Activated CD8-positive, alpha-beta memory T cell treated with anti-CD3 and anti-CD28 coated beads for 4 hours (primary cell): ENCODE measurements at regions not wholly inside any gene's neighbourhood (a gene's known extent, or its start where the extent isn't known, plus 50 kb on each side); places are given as distances from the start of the nearest gene placed in this dataset.
"Not testable (repeated sequence)": the region's sequence is repeated elsewhere in the genome, so short reads cannot be mapped to it uniquely, and the experiment has no call there.

ENCODE experiments used
- DNase-seq, 2 donors: peaks; one replicate each; pipeline ENCODE4 v3.0.0-alpha.2; 2020; ENCODE audit warnings: low read depth in 2 of 2

DNA sequence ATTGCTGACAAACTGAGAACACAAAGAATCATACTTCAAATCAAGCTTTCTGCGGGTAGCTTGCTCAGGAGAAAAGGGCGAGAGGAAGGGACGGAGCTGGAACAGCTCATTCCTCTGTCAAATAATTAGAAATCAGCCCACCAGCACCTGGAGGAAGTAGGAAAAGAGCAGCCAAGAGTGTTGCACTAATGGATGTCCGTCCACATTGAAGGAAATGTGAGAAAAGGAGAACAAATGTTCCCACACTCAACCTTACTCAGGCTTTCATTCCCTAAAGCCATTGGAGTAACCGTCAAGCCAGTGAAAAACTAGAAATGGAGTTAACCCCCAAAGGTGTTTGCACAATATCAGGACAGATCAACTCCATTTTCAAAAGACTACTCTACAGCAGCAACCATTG is 233.0 kb upstream of the PRKD1 start:
- DNase-seq: no peak

DNA sequence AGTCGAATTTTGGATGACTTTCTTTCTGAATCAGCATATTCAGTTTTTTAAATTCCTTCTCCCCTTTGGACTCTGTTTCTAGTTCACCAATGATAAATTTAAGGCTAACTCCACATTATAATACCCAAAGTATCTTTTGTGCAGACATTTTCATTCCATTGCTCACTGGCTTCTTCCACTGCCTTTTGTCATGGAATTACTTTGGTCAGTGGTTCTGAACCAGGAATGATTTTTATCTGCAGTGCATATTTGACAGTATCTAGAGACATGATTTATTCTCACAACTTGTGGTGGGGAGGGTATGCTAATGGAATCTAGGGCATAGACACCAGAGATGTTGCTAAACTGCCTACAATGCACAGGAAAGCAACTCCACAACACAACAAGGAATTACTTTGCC is 234.4 kb upstream of the PRKD1 start:
- DNase-seq: no peak

DNA sequence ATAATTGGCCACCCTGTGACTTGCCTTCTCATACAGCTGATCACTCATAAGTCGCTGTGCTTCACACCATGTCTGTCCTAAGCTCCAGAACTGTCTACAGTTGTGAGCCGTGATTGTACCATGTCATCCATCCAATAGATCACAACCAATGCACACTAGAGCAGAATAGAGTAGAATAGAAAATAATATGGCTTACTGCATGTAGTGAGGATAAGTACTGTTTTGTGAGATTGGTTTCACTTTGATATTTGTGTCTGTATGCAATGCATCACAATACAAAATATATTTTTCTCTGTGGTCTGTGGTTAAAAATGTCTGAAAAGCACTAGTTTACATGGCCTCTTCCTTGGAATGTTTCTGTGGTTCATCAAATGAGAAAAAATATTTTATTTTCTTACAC is 237.6 kb upstream of the PRKD1 start:
- no peak for DNase-seq

GRCh38 chr14:30177781-30178180 is 250.1 kb upstream of the PRKD1 start:
- no peak for DNase-seq

DNA sequence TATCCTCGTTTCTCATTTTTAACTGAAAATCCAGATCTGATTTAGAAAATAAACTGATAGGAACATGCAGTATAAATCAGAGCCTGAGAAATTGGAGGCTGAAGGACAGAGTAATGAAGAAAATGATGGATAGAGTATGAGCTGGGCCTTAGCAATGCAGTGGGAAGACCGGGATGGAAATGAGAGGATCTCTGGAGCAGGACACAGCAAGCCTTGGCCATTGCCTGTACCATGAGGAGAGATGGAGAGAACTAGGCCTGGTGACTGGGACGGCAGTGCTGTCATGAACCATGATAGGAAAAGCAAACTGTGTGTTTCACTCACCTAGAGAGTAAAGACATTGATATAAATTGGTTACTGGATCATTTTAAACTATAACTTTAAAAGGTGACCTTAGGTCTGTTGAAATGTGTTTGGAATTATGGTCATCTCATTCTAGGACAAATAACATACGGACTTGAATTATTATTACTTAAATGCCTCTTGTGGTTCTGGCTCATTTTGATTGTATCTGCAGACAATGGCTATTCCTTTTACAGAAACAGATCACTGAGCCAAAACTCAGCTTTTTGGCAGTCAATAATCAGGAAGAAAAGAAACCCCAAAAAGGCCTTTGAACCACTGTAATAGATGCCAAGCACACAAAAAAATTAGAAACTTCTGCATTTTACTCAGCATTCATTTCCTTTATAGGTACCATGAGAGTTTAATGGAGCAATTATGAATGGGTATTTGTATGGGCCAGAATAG is 251.9 kb upstream of the PRKD1 start:
- no peak for DNase-seq

DNA sequence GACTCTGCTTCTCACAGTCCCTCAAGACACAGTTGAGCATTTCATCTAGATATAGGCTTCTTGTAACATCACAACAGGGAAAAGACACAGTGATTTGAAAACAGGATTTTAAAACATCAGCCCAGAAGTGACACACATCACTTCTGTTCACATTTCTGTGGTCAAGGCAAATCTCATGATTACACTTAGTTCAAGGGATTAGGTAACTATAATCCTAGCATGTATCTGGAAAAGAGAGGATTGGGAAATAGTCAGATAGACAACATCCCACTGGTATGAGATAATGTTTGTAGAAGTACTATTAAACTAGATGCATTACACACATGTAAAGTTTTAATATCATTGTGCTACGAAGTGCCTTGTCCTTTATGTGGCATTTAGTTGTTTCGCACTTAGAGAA is 252.6 kb upstream of the PRKD1 start:
- DNase-seq: no peak

DNA sequence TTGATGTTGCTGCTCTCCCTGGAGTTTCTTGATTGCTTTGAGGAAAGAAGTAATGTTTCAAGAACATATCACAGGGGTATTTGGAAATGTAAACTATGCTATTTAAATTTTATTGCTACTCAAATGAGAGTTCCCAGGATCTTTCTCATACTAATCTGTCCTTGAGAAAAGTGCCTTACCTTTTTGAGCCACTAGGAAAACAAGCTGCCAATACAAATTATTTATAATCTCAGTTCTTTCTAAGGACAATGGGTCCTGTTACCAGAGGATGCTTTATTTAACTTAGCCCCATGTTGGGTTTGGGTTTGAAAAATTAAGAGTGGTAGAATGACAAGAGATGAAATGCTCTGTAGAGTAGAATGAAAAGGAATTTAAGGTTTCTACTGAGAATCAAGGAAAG is 258.2 kb upstream of the PRKD1 start:
- DNase-seq: no peak

GRCh38 chr14:30191639-30192279 is 264.1 kb upstream of the PRKD1 start:
- no peak for DNase-seq

DNA sequence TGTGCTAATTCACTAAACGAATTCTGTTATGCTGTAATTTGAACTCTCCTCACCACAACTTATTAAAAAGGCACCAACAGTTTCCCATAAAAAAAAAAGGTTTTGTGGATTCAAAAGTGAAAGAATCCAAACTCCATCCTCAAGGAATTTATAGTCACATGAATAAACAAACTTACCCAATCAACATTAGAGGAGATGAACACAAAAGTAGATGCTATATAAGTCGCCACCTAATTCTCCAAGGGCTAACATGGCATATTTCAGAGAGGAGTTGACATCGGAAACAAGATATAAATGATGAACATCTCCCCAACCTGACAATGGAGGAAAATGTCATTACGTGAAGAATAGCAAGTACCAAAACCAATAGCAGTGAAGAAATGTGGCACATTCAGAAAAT is 265.5 kb upstream of the PRKD1 start:
- DNase-seq: no peak

DNA sequence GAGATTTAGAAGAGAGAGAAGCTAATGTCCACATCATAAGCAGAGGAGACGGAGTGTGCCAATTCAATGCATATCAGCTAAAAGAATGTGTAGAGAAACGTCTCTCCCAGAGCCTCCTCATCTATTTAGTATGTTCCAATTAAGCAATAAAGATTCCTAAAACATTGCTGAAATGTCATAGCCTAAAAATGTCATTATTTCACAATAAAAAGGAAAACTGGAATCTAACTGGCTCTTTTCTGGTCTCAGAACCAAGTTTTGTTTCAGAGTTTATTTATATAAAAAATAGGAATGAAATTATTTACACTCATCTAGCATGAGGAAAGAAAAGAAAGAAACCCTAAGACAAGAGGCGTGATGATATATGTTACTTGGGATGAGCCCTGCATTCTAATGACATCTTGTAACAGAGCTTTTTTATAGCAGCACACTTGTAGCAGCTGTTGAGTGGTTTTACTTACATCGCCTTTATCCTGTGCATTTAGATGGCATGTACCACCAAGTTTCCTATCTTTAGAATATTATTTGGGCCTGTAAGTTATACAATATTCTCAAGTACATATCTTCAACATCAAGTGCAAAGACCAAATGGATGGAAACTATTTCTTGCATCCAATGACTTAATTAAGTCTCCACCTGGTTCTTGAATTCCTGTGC is 266.3 kb upstream of the PRKD1 start:
- DNase-seq: no peak

DNA sequence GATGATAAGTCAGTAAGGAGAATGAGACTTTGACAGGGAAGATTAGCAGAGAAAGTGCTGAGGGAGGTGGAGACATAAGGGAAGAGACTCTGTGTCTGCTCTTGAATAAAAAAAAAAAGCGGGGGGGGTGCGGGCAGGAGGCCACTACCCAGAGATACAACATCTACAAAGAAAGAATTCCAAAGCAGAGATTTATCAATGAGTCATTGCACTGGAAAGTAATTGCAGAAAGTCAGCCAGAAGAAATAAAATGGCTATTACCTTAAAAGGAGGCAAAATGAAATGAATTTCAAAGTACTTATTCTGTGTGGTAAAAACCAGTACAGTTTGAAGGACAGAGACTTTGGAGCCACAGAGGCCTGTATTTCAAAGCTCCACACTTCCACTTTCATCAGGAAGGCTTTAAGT is 267.1 kb upstream of the PRKD1 start:
- DNase-seq: no peak

- DNase-seq: no peak
Observed at GRCh38 chr14:30195941-30196340, 268.3 kb upstream of the PRKD1 start.

DNA sequence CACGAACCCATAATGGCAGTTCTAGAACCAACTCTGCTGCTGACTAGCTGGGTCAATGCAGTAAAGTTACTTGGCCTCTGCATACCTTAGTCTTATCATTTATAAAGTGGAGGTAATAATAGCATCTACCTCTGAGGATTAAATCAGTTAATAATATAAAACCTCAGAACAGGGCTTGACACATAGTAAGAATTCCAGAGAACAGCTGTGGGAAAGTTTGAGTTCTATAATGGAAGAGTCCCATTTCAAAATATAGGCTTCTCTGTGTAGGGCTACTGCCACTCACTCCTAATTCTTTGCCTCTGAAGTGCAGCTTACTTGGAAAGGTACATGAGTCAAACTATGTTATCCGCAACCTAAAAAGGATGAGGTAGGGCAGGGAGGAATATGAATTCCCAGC is 269.2 kb upstream of the PRKD1 start:
- no peak for DNase-seq

- not testable (repeated sequence) for DNase-seq
Observed at GRCh38 chr14:30198720-30199119, 271.1 kb upstream of the PRKD1 start.

GRCh38 chr14:30204431-30204980 is 276.9 kb upstream of the PRKD1 start:
- no peak for DNase-seq

GRCh38 chr14:30209136-30209535 is 281.5 kb upstream of the PRKD1 start:
- DNase-seq: no peak

GRCh38 chr14:30210630-30211029 is 283.0 kb upstream of the PRKD1 start:
- no peak for DNase-seq

DNA sequence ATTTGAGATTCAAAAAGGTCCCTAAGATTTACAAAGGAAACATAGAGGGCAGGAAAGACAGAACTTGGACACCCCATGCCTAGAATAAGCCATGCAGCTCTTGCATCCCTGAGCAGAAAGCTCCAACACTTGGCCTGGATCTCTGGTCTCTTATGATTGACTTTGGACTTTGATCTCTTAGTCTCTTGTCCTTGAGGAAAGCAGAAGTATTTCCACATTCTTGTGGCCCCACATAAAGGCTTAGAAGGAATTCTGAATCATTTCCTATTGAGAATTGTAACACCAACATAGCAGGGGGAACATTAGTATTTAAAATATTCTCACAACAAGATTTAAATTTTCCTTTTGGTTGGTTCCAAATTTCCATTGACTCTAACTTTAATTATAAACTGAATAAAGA is 283.7 kb upstream of the PRKD1 start:
- DNase-seq: no peak

DNA sequence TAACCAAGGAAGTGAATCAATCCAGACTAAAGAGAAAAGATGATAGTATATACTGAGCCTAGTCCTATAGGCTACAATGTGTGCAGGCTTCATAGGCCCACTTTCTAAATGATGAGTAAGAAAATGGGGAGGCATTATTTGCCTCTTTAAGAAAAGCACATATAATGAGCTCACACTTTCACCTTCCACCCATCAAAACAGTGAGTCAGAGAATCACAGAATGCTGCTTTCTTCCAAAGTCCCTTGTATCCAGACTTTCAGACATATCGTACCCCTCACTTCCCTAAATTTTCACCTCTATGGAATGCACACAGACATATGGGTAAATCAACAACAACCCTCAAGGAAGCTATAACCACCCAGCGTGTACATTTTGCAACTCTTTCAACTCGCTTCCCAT is 286.4 kb upstream of the PRKD1 start:
- DNase-seq: no peak

GRCh38 chr14:30214461-30215090 is 286.9 kb upstream of the PRKD1 start:
- DNase-seq: no peak

- no peak for DNase-seq
Observed at GRCh38 chr14:30218907-30219306, 291.3 kb upstream of the PRKD1 start.

DNA sequence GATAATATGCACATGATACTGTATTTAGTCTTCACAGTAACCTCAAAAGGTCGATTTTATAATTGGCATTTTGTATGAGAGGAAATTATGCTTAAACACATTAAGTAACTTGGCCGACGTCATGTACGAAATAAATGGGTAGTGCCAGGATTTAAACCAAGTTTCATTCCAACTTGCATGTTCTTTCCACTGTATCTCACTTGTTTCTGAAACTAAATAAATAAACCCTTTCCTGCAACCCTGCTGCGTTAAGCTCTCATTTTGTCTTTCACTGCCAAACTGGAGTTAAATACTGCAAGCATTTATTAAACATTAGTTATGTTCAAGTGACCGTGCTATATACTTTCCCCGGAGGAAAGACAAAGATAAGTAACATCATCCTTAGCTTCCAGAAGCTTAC is 293.9 kb upstream of the PRKD1 start:
- DNase-seq: no peak
